Upper lobe of left lung (tissue), 6 donors: ENCODE measurements at regions not wholly inside any gene's neighbourhood (a gene's known extent, or its start where the extent isn't known, plus 50 kb on each side); places are given as distances from the start of the nearest gene placed in this dataset.
A peak's percentile ranks its signal among the peaks of the same experiment; 100 is the strongest.

Experiments used
- ATAC-seq, 2 donors: fragments of 200-7000 bp; cut with Tn5 transposase; one replicate each; pipeline ENCODE4 v1.9.1; 2022; ENCODE audit warnings: mild to moderate bottlenecking in 2 of 2, moderate library complexity in 2 of 2; ENCODE audit not compliant: low FRiP score in 2 of 2
- DNase-seq, 2 donors: peaks; one replicate each; pipeline ENCODE4 v3.0.0-alpha.2; 2019 to 2020
- H3K27ac ChIP-seq, 4 donors: fragments of 200-600 bp; sonication (generic); one replicate each; pipeline ENCODE4 v1.5.1; 2016 to 2019
- H3K27me3 ChIP-seq, 4 donors: fragments of 200-600 bp; sonication (generic); one replicate each; pipeline ENCODE4 v1.5.1; 2017 to 2019
- H3K36me3 ChIP-seq, 4 donors: fragments of 200-600 bp; sonication (generic); one replicate each; pipeline ENCODE4 v1.5.1; 2016 to 2019
- H3K4me1 ChIP-seq, 4 donors: fragments of 200-600 bp; sonication (generic); one replicate each; pipeline ENCODE4 v1.5.1; 2018 to 2019
- H3K4me3 ChIP-seq, 4 donors: fragments of 200-600 bp; sonication (generic); one replicate each; pipeline ENCODE4 v1.5.1; 2017 to 2019; ENCODE audit warnings: mild to moderate bottlenecking in 2 of 4, moderate library complexity in 1 of 4
- H3K9me3 ChIP-seq, 4 donors: fragments of 200-600 bp; sonication (generic); one replicate each; pipeline ENCODE4 v1.5.1; 2018 to 2019
- EP300 ChIP-seq, 4 donors: sonication (generic); formaldehyde crosslinking; IDR thresholded peaks; one replicate each; pipeline ENCODE4 v1.5.1; 2017; ENCODE audit warnings: antibody characterized with exemption in 4 of 4, control low read depth in 2 of 4
- POLR2A ChIP-seq, 4 donors: fragments of 450-650 bp; IDR thresholded peaks; one replicate each; pipeline ENCODE4 v1.5.1; 2016 to 2017; ENCODE audit warnings: antibody characterized with exemption in 4 of 4, mild to moderate bottlenecking in 2 of 4
- POLR2AphosphoS5 ChIP-seq, 2 donors: sonication (generic); formaldehyde crosslinking; IDR thresholded peaks; one replicate each; pipeline ENCODE4 v1.5.1; 2017; ENCODE audit warnings: antibody characterized with exemption in 2 of 2
- WGBS, 2 donors: methylation state at CpG; one replicate each; pipeline ENCODE4 v1.1.5; 2017 to 2018; 5-methylcytosine and 5-hydroxymethylcytosine counted together
- TF ChIP-seq, protein P1 (sequence below), 6 experiments: fragments of 450-650 bp in 4 of 6; fragments of 200-600 bp in 2 of 6; sonication (generic) in 2 of 6; IDR thresholded peaks; one replicate each; pipeline ENCODE4 v1.5.1; 2016 to 2019; ENCODE audit warnings: antibody characterized with exemption in 6 of 6
- donor health status: DM: no; HTN: no; CAD: no; lungs with moderate emphysema.
- donor health status: DM: no; HTN: yes; CAD: no; lungs with severe emphysema.

GRCh38 chr4:187174749-187175148 is 451.1 kb upstream of the FAT1 start:
- ATAC-seq (no peak), DNase-seq (no peak)

GRCh38 chr4:187175197-187175596 is 451.5 kb upstream of the FAT1 start:
- no peaks in the 10 kb centered on the region for H3K4me1 ChIP-seq
- no peaks in the 10 kb centered on the region for H3K36me3 ChIP-seq
- H3K9me3 ChIP-seq = no peaks in the 10 kb centered on the region
- no peak overlapping the region for H3K27ac ChIP-seq
- 80 to 83% methylated on average over 5 of the region's 5 CpGs for WGBS, 2 donors
- no peaks in the 10 kb centered on the region for H3K27me3 ChIP-seq
- no peak for DNase-seq
- no peak overlapping the region for H3K4me3 ChIP-seq
- no peak for ATAC-seq
- TF ChIP-seq POLR2AphosphoS5 (IDR thresholded peaks at IDR 0.05) = no peak
- no peak for TF ChIP-seq POLR2A (IDR thresholded peaks at IDR 0.05)
- TF ChIP-seq EP300 (IDR thresholded peaks at IDR 0.05) = no peak
- TF ChIP-seq, protein P1, sequence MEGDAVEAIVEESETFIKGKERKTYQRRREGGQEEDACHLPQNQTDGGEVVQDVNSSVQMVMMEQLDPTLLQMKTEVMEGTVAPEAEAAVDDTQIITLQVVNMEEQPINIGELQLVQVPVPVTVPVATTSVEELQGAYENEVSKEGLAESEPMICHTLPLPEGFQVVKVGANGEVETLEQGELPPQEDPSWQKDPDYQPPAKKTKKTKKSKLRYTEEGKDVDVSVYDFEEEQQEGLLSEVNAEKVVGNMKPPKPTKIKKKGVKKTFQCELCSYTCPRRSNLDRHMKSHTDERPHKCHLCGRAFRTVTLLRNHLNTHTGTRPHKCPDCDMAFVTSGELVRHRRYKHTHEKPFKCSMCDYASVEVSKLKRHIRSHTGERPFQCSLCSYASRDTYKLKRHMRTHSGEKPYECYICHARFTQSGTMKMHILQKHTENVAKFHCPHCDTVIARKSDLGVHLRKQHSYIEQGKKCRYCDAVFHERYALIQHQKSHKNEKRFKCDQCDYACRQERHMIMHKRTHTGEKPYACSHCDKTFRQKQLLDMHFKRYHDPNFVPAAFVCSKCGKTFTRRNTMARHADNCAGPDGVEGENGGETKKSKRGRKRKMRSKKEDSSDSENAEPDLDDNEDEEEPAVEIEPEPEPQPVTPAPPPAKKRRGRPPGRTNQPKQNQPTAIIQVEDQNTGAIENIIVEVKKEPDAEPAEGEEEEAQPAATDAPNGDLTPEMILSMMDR (IDR thresholded peaks at IDR 0.05) = no peak

More at GRCh38 chr4:187174749-187175148, 451.1 kb upstream of the FAT1 start:
- Histone ChIP-seq H3K36me3 (no peaks in the 10 kb centered on the region), H3K4me1 (no peaks in the 10 kb centered on the region), H3K27ac (no peak overlapping the region), H3K27me3 (no peaks in the 10 kb centered on the region), H3K9me3 (no peaks in the 10 kb centered on the region), H3K4me3 (no peak overlapping the region)
- TF ChIP-seq POLR2AphosphoS5 (IDR thresholded peaks at IDR 0.05) (no peak), POLR2A (IDR thresholded peaks at IDR 0.05) (no peak), EP300 (IDR thresholded peaks at IDR 0.05) (no peak)
- 88 to 92% methylated on average over 8 of the region's 8 CpGs for WGBS, 2 donors

GRCh38 chr4:187176261-187176910 is 452.7 kb upstream of the FAT1 start:
- no peak for ATAC-seq
- peak in 1 of 2 donors; percentile 68 for DNase-seq
- Histone ChIP-seq H3K27me3 (no peaks in the 10 kb centered on the region), H3K4me3 (peak overlapping the region in 3 of 4 donors; percentile 11 to 38 (median 30)), H3K9me3 (no peaks in the 10 kb centered on the region), H3K36me3 (no peaks in the 10 kb centered on the region), H3K4me1 (no peaks in the 10 kb centered on the region), H3K27ac (peak overlapping the region in 1 of 4 donors; percentile 54)
- TF ChIP-seq, protein P1 (IDR thresholded peaks at IDR 0.05) = no peak
- no peak for TF ChIP-seq POLR2A (IDR thresholded peaks at IDR 0.05)
- no peak for TF ChIP-seq POLR2AphosphoS5 (IDR thresholded peaks at IDR 0.05)
- no peak for TF ChIP-seq EP300 (IDR thresholded peaks at IDR 0.05)
- WGBS, 2 donors = 76 to 78% methylated on average over 18 to 24 of the region's 24 CpGs

DNA sequence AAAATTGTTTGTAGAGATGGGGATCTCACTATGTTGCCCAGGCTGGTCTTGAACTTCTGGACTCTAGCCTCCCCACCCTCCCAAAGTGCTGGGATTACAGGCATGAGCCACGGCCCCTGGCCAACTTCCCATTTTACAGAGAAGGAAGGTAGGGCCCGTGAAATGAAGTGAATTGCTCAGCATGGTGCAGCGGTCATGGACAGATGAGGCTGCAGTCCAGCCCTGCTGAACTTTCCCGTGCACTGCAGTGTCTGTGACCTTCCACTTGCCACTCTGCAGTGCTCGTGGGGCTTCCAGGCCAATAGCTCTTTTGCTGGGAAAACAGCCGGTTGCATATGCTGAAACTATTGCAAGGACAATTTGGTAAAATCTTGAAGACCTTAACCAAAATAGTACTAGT is 454.4 kb upstream of the FAT1 start:
- H3K4me1 ChIP-seq = no peaks in the 10 kb centered on the region
- no peaks in the 10 kb centered on the region for H3K36me3 ChIP-seq
- DNase-seq = no peak
- 71 to 83% methylated on average over 6 of the region's 6 CpGs for WGBS, 2 donors
- no peak overlapping the region for H3K4me3 ChIP-seq
- H3K27ac ChIP-seq = no peak overlapping the region
- no peaks in the 10 kb centered on the region for H3K9me3 ChIP-seq
- no peak for ATAC-seq
- TF ChIP-seq, protein P1 (IDR thresholded peaks at IDR 0.05) = no peak
- TF ChIP-seq POLR2A (IDR thresholded peaks at IDR 0.05) = no peak
- no peak for TF ChIP-seq EP300 (IDR thresholded peaks at IDR 0.05)
- TF ChIP-seq POLR2AphosphoS5 (IDR thresholded peaks at IDR 0.05) = no peak
- H3K27me3 ChIP-seq = no peaks in the 10 kb centered on the region

- WGBS, 2 donors = 68 to 76% methylated on average over 6 of the region's 6 CpGs
- no peaks in the 10 kb centered on the region for H3K9me3 ChIP-seq
- no peaks in the 10 kb centered on the region for H3K27me3 ChIP-seq
- no peak overlapping the region for H3K27ac ChIP-seq
- no peak for ATAC-seq
- no peak overlapping the region for H3K4me3 ChIP-seq
- H3K4me1 ChIP-seq = no peaks in the 10 kb centered on the region
- DNase-seq = no peak
- no peaks in the 10 kb centered on the region for H3K36me3 ChIP-seq
- TF ChIP-seq, protein P1 (IDR thresholded peaks at IDR 0.05) = no peak
- TF ChIP-seq POLR2AphosphoS5 (IDR thresholded peaks at IDR 0.05) (no peak), POLR2A (IDR thresholded peaks at IDR 0.05) (no peak), EP300 (IDR thresholded peaks at IDR 0.05) (no peak)
Measured at GRCh38 chr4:187178587-187178986, 454.9 kb upstream of the FAT1 start.
